Gastrocnemius medialis (tissue), 4 donors: ENCODE measurements at regions not wholly inside any gene's neighbourhood (a gene's known extent, or its start where the extent isn't known, plus 50 kb on each side); places are given as distances from the start of the nearest gene placed in this dataset.
"Not testable (repeated sequence)": the region's sequence is repeated elsewhere in the genome, so short reads cannot be mapped to it uniquely, and the experiment has no call there.

Experiments
- ATAC-seq, 2 donors: fragments of 150-250 bp; one replicate each; pipeline ENCODE4 v1.9.1; 2016
- DNase-seq, 2 donors: peaks; one replicate each; pipeline ENCODE4 v3.0.0-alpha.2; 2019
- H3K27ac ChIP-seq, 4 donors: fragments of 200-600 bp; sonication (generic); 1 replicate in 1 of 4; 2 replicates in 3 of 4; pipeline ENCODE4 v1.5.1; 2016 to 2018; ENCODE audit warnings: mild to moderate bottlenecking in 2 of 4, moderate library complexity in 1 of 4
- H3K27me3 ChIP-seq, 3 donors: fragments of 200-600 bp; sonication (generic) in 2 of 3; 1 replicate in 1 of 3; 2 replicates in 2 of 3; pipeline versions ENCODE4 v1.5.1 to v1.6.0; 2016 to 2019; ENCODE audit warnings: mild to moderate bottlenecking in 1 of 3, moderate library complexity in 1 of 3
- H3K36me3 ChIP-seq, 2 donors: fragments of 200-600 bp; sonication (generic) in 1 of 2; one replicate each; pipeline ENCODE4 v1.5.1; 2017 to 2018
- H3K4me1 ChIP-seq, 2 donors: fragments of 200-600 bp; sonication (generic) in 1 of 2; one replicate each; pipeline ENCODE4 v1.5.1; 2016 to 2017; ENCODE audit warnings: mild to moderate bottlenecking in 2 of 2
- H3K4me3 ChIP-seq, 4 donors: fragments of 200-600 bp; sonication (generic) in 3 of 4; 1 replicate in 1 of 4; 2 replicates in 3 of 4; pipeline ENCODE4 v1.5.1; 2016 to 2019; ENCODE audit warnings: mild to moderate bottlenecking in 2 of 4
- H3K9me3 ChIP-seq, 3 donors: fragments of 200-600 bp; sonication (generic) in 2 of 3; 1 replicate in 1 of 3; 2 replicates in 2 of 3; pipeline ENCODE4 v1.5.1; 2016 to 2019
- POLR2A ChIP-seq, 2 donors: fragments of 450-650 bp; IDR thresholded peaks; one replicate each; pipeline ENCODE4 v1.6.1; 2017; ENCODE audit warnings: antibody characterized with exemption in 2 of 2, mild to moderate bottlenecking in 2 of 2, moderate library complexity in 2 of 2
- in situ Hi-C, 4 donors: fragments of 200-750 bp; cut with MboI; loops; one replicate each; pipeline versions ENCODE4 v1.15.0 to v1.8.0; 2017; ENCODE audit warnings: low sequenced_read_pairs in 4 of 4
- intact Hi-C: fragments of 100-400 bp; cut with DNase I; formaldehyde crosslinking; loops from one replicate; pipeline ENCODE4 v1.15.1; 2023; ENCODE audit warnings: low total_unique reads
- TF ChIP-seq, protein P1 (sequence below), 5 experiments: fragments of 450-650 bp in 3 of 5; fragments of 200-600 bp in 2 of 5; sonication (generic) in 2 of 5; IDR thresholded peaks in 4 of 5; conservative IDR thresholded peaks in 1 of 5; 1 replicate in 4 of 5; 2 replicates in 1 of 5; pipeline ENCODE4 v1.5.1; 2016 to 2019; ENCODE audit warnings: antibody characterized with exemption in 5 of 5, mild to moderate bottlenecking in 3 of 5, moderate library complexity in 3 of 5

DNA sequence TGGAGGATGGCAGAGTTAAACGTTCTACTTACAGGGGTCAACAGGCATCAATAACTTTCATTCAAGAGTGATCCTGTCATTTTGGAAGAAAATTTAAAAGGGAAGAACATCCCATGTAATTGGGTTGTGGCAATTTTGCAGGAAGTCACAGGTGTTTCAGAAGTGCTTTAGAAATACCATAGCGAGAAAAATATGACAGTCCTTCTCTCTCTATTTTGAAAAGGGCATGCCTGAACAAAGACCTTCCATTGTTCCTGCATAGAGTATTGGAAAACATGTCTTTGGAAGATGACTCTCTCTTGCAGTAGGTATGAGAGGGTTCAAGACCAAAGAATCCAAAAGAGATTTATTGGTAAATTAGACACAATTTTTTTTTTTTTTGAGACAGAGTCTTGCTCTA lies 81.8 kb upstream of the SERTAD2 start:
- DNase-seq (no peak), ATAC-seq (no peak)
- intact Hi-C loops (no loop called here), in situ Hi-C loops (no loop called here)
- Histone ChIP-seq H3K27ac (no peak overlapping the region), H3K36me3 (no peaks in the 10 kb centered on the region), H3K4me1 (peaks cover 5 to 11% of the 10 kb centered on the region in 2 donors), H3K27me3 (no peaks in the 10 kb centered on the region), H3K9me3 (no peaks in the 10 kb centered on the region), H3K4me3 (no peak overlapping the region)
- TF ChIP-seq POLR2A (IDR thresholded peaks at IDR 0.05), result no peak
- TF ChIP-seq, protein P1, sequence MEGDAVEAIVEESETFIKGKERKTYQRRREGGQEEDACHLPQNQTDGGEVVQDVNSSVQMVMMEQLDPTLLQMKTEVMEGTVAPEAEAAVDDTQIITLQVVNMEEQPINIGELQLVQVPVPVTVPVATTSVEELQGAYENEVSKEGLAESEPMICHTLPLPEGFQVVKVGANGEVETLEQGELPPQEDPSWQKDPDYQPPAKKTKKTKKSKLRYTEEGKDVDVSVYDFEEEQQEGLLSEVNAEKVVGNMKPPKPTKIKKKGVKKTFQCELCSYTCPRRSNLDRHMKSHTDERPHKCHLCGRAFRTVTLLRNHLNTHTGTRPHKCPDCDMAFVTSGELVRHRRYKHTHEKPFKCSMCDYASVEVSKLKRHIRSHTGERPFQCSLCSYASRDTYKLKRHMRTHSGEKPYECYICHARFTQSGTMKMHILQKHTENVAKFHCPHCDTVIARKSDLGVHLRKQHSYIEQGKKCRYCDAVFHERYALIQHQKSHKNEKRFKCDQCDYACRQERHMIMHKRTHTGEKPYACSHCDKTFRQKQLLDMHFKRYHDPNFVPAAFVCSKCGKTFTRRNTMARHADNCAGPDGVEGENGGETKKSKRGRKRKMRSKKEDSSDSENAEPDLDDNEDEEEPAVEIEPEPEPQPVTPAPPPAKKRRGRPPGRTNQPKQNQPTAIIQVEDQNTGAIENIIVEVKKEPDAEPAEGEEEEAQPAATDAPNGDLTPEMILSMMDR (IDR thresholded peaks at IDR 0.05 in 4 of 5, conservative IDR thresholded peaks at IDR 0.05 in 1 of 5), result no peak

DNA sequence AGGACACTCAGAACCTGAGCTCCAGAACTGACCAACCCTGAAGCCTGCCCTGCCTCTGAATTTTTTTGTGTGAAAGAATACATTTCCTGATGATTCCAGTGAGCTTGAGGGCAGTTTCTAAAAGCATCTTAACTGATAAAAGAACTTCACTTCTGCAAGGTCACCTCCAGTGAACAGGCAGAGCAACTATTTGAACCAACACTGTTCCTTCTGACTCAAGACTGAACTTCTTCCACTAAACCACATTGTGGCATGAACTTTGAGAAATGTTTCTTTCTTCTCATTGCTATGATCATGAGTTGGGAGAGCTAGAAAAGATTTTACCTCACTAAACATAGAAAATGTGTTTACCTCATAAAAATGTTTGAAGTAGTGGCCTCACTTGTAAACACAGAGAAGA lies 83.8 kb upstream of the SERTAD2 start:
- H3K27me3 ChIP-seq, result no peaks in the 10 kb centered on the region
- no peak overlapping the region for H3K4me3 ChIP-seq
- in situ Hi-C loops, result no loop called here
- intact Hi-C loops, result no loop called here
- H3K4me1 ChIP-seq, result no peaks in the 10 kb centered on the region
- DNase-seq (no peak), ATAC-seq (no peak)
- TF ChIP-seq POLR2A (IDR thresholded peaks at IDR 0.05), result no peak
- TF ChIP-seq, protein P1 (IDR thresholded peaks at IDR 0.05 in 4 of 5, conservative IDR thresholded peaks at IDR 0.05 in 1 of 5), result no peak
- H3K36me3 ChIP-seq, result no peaks in the 10 kb centered on the region
- no peak overlapping the region for H3K27ac ChIP-seq
- H3K9me3 ChIP-seq, result no peaks in the 10 kb centered on the region

DNA sequence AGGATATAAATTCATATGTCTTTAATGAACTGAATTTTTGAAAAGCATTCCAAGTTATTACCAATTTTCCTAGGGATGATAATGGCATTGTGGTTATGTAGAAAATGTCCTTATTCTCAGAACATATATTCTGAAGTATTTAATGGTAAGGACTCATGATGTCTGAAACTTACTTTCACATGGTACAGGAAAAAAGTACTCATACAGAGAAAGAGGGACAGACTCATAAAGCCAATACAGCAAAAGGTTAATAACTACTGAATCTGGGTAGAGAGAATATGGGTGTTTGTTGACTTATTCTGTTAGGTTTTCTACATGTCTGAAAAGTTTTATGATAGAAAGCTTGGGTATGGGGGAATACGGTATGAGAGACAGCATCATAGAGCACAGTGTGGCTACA lies 84.3 kb upstream of the SERTAD2 start:
- H3K27me3 ChIP-seq, result no peaks in the 10 kb centered on the region
- intact Hi-C loops, result no loop called here
- no peak overlapping the region for H3K4me3 ChIP-seq
- H3K27ac ChIP-seq, result no peak overlapping the region
- TF ChIP-seq POLR2A (IDR thresholded peaks at IDR 0.05), result no peak
- in situ Hi-C loops, result no loop called here
- no peaks in the 10 kb centered on the region for H3K36me3 ChIP-seq
- DNase-seq, result no peak
- ATAC-seq, result no peak
- no peaks in the 10 kb centered on the region for H3K4me1 ChIP-seq
- no peaks in the 10 kb centered on the region for H3K9me3 ChIP-seq

GRCh38 chr2:64742678-64743077 lies 89.0 kb upstream of the SERTAD2 start:
- Histone ChIP-seq H3K4me1 (no peaks in the 10 kb centered on the region), H3K9me3 (no peaks in the 10 kb centered on the region), H3K4me3 (no peak overlapping the region), H3K27ac (no peak overlapping the region), H3K36me3 (no peaks in the 10 kb centered on the region), H3K27me3 (no peaks in the 10 kb centered on the region)
- in situ Hi-C loops (no loop called here), intact Hi-C loops (no loop called here)
- no peak for ATAC-seq
- no peak for TF ChIP-seq POLR2A (IDR thresholded peaks at IDR 0.05)
- DNase-seq, result no peak

DNA sequence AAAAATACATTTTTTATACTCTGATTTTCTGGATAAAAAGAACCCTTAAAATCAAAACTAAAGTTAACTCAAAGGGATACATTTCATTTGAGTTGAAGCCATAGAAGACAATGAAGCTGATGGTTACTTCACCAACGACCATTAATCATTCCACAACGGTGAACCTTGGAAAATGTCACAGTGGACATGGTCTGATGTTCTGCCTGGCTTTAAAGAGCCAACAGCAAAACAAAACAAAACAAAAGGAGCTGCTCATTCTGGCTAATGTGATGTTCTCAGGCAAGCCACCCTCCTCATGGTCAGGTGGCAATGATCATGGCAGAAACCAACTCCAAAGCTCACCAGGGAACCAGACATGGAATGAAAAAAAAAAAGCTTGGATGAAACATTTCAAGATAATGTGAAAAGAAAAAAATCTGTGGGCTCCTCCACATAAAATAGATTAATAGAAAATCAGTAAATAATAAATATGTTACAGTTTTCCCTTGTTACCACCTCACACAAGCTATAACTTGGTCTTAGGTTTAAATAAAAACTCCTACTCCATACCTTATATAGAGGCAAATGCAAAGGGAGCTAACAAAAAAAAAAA lies 90.1 kb upstream of the SERTAD2 start:
- H3K27ac ChIP-seq, result no peak overlapping the region
- no peaks in the 10 kb centered on the region for H3K9me3 ChIP-seq
- H3K4me3 ChIP-seq, result no peak overlapping the region
- in situ Hi-C loops (no loop called here), intact Hi-C loops (no loop called here)
- TF ChIP-seq, protein P1 (IDR thresholded peaks at IDR 0.05 in 4 of 5, conservative IDR thresholded peaks at IDR 0.05 in 1 of 5), result no peak
- TF ChIP-seq POLR2A (IDR thresholded peaks at IDR 0.05), result no peak
- no peaks in the 10 kb centered on the region for H3K4me1 ChIP-seq
- DNase-seq, result no peak
- no peaks in the 10 kb centered on the region for H3K27me3 ChIP-seq
- no peaks in the 10 kb centered on the region for H3K36me3 ChIP-seq
- ATAC-seq, result no peak

- DNase-seq, result no peak
- in situ Hi-C loops (loop anchor here in 1 of 4 donors (5.0 kb wide), 1 partner anchor 93 kb away; the partner anchor contains the start of gene SERTAD2), intact Hi-C loops (no loop called here)
- TF ChIP-seq POLR2A (IDR thresholded peaks at IDR 0.05), result no peak
- TF ChIP-seq, protein P1 (IDR thresholded peaks at IDR 0.05 in 4 of 5, conservative IDR thresholded peaks at IDR 0.05 in 1 of 5), result no peak
- H3K27me3 ChIP-seq, result no peaks in the 10 kb centered on the region
- peaks cover 9 to 10% of the 10 kb centered on the region in 2 donors for H3K4me1 ChIP-seq
- no peak overlapping the region for H3K27ac ChIP-seq
- H3K36me3 ChIP-seq, result no peaks in the 10 kb centered on the region
- no peak overlapping the region for H3K4me3 ChIP-seq
- no peak for ATAC-seq
- H3K9me3 ChIP-seq, result no peaks in the 10 kb centered on the region
These were observed 91.8 kb upstream of the SERTAD2 start for GRCh38 chr2:64745562-64745961.

DNA sequence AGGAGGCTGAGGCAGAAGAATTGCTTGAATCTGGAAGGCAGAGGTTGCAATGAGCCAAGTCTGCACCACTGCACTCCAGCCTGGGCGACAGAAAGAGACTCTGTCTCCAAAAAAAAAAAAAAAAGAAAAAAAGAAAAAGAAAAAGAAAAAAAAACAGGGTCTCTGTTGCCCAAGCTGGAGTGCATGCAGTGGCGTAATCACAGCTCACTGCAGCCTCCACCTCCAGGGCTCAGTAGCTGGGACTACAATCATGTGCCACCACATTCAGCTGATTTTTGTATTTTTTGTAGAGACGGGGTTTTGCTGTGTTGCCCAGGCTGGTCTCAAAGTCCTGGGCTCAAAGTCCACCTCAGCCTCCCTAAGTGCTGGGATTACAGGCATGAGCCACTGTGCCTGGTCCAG lies 94.0 kb upstream of the SERTAD2 start:
- H3K27me3 ChIP-seq, H3K27ac ChIP-seq, intact Hi-C loops, H3K36me3 ChIP-seq, H3K9me3 ChIP-seq, H3K4me3 ChIP-seq, ATAC-seq, DNase-seq: not testable (repeated sequence)
- in situ Hi-C loops, result loop anchor here in 1 of 4 donors (5.0 kb wide), 1 partner anchor 95 kb away; the partner anchor contains the start of gene SERTAD2
- peaks cover 12 to 18% of the 10 kb centered on the region in 2 donors for H3K4me1 ChIP-seq
